SK-N-SH (cell line): ENCODE measurements at regions not wholly inside any gene's neighbourhood (a gene's known extent, or its start where the extent isn't known, plus 50 kb on each side); places are given as distances from the start of the nearest gene placed in this dataset.
"Not testable (repeated sequence)": the region's sequence is repeated elsewhere in the genome, so short reads cannot be mapped to it uniquely, and the experiment has no call there.

Experiments used
- CTCF ChIA-PET: fragments of 300-600, 350-600 bp; formaldehyde crosslinking; extraction: SDS; loops from one replicate; lab custom pipeline; 2021; lab: Yijun Ruan, JAX
- POLR2A ChIA-PET: fragments of 350-600 bp; sonication (Branson Sonifier 250); formaldehyde crosslinking; extraction: SDS; loops from one replicate; lab custom pipeline; 2020; ENCODE audit warnings: antibody characterized with exemption, inconsistent platforms; lab: Yijun Ruan, JAX
- DNase-seq: peaks from one replicate; pipeline ENCODE4 v3.0.0; 2012
- H2AFZ ChIP-seq: fragments of 200-600 bp; sonication (generic); 2 replicates; pipeline ENCODE4 v1.8.1; 2016; ENCODE audit warnings: antibody characterized with exemption, mild to moderate bottlenecking, low read depth
- H3F3A ChIP-seq: fragments of 200-600 bp; sonication (generic); replicated peaks from 2 replicates; pipeline ENCODE3; 2016; ENCODE audit warnings: antibody characterized with exemption, mild to moderate bottlenecking; ENCODE audit not compliant: insufficient read depth
- H3K27ac ChIP-seq, 2 experiments: fragments of 200-500 bp in 1 of 2; fragments of 200-600 bp in 1 of 2; sonication (Bioruptor generic) in 1 of 2; sonication (generic), shearing (Covaris generic) in 1 of 2; 2 replicates each; pipeline versions ENCODE4 v1.5.1 to v1.6.1; 2014 to 2016; ENCODE audit warnings: low read depth in 2 of 2, inconsistent platforms in 1 of 2, low read length in 1 of 2, mild to moderate bottlenecking in 1 of 2, mixed read lengths in 1 of 2
- H3K27me3 ChIP-seq: fragments of 200-600 bp; sonication (generic), shearing (Covaris generic); 2 replicates; pipeline ENCODE4 v1.6.1; 2016; ENCODE audit warnings: mixed run types; ENCODE audit not compliant: insufficient read depth
- H3K36me3 ChIP-seq, 2 experiments: fragments of 200-500 bp in 1 of 2; fragments of 200-600 bp in 1 of 2; sonication (Bioruptor generic) in 1 of 2; sonication (generic) in 1 of 2; replicated peaks in 1 of 2; 2 replicates each; pipeline versions ENCODE3 to v1.5.1; 2014 to 2016; ENCODE audit warnings: low read length in 1 of 2, mild to moderate bottlenecking in 1 of 2; ENCODE audit not compliant: insufficient read depth in 2 of 2, control insufficient read depth in 1 of 2
- H3K4me1 ChIP-seq, 2 experiments: fragments of 200-500 bp in 1 of 2; fragments of 200-600 bp in 1 of 2; sonication (Bioruptor generic) in 1 of 2; sonication (generic), shearing (Covaris generic) in 1 of 2; 2 replicates each; pipeline versions ENCODE4 v1.5.1 to v1.6.1; 2014 to 2016; ENCODE audit warnings: low read depth in 1 of 2, low read length in 1 of 2, mixed run types in 1 of 2; ENCODE audit not compliant: insufficient read depth in 2 of 2, control insufficient read depth in 1 of 2
- H3K4me2 ChIP-seq: fragments of 200-600 bp; sonication (generic), shearing (Covaris generic); 2 replicates; pipeline ENCODE4 v1.6.1; 2017; ENCODE audit warnings: mixed run types
- H3K4me3 ChIP-seq, 2 experiments: fragments of 200-500 bp in 1 of 2; fragments of 200-600 bp in 1 of 2; sonication (Bioruptor generic) in 1 of 2; sonication (generic), shearing (Covaris generic) in 1 of 2; 2 replicates each; pipeline versions ENCODE4 v1.5.1 to v1.8.1; 2014 to 2016; ENCODE audit warnings: low read depth in 2 of 2, inconsistent platforms in 1 of 2, low read length in 1 of 2, mild to moderate bottlenecking in 1 of 2, mixed read lengths in 1 of 2, moderate library complexity in 1 of 2
- H3K79me2 ChIP-seq: fragments of 200-600 bp; sonication (generic); 2 replicates; pipeline ENCODE4 v1.8.1; 2017; ENCODE audit warnings: mild to moderate bottlenecking; ENCODE audit not compliant: insufficient read depth
- H3K9ac ChIP-seq: fragments of 200-600 bp; sonication (generic); 2 replicates; pipeline ENCODE4 v1.6.1; 2017; ENCODE audit warnings: mixed run types
- H3K9me2 ChIP-seq: fragments of 200-600 bp; sonication (generic); 2 replicates; pipeline ENCODE4 v1.6.1; 2017; ENCODE audit warnings: mixed run types
- H3K9me3 ChIP-seq: fragments of 200-600 bp; sonication (generic); 2 replicates; pipeline ENCODE4 v1.6.1; 2017; ENCODE audit warnings: mixed run types, mild to moderate bottlenecking, moderate library complexity
- H4K20me1 ChIP-seq: fragments of 200-600 bp; sonication (generic); 2 replicates; pipeline ENCODE4 v1.6.1; 2017; ENCODE audit warnings: mild to moderate bottlenecking, mixed run types; ENCODE audit not compliant: insufficient read depth
- CHD2 ChIP-seq: fragments of 150-350 bp; IDR thresholded peaks from 2 replicates; pipeline ENCODE4 v1.6.1; 2018; ENCODE audit warnings: low read length; ENCODE audit not compliant: partially characterized antibody
- EZH2phosphoT487 ChIP-seq: fragments of 200-600 bp; sonication (generic); IDR thresholded peaks from 2 replicates; pipeline ENCODE4 v1.6.1; 2017; ENCODE audit warnings: low read depth, mixed run types, mild to moderate bottlenecking, antibody characterized with exemption, moderate library complexity, borderline replicate concordance
- FOXJ3 ChIP-seq: sonication (generic); formaldehyde crosslinking; IDR thresholded peaks from 2 replicates; pipeline ENCODE4 v1.5.1; 2020; ENCODE audit warnings: mild to moderate bottlenecking, missing genetic modification reagents
- FOXM1 ChIP-seq: IDR thresholded peaks from 2 replicates; pipeline ENCODE4 v1.4.0; 2012; ENCODE audit warnings: low read depth, mild to moderate bottlenecking
- POLR2AphosphoS5 ChIP-seq: IDR thresholded peaks from 2 replicates; pipeline ENCODE4 v1.6.1; 2012; ENCODE audit warnings: low read depth, low read length
- RXRA ChIP-seq: IDR thresholded peaks from 2 replicates; pipeline ENCODE4 v1.4.0; 2012; ENCODE audit warnings: low read depth, mild to moderate bottlenecking, borderline replicate concordance
- TAF1 ChIP-seq: IDR thresholded peaks from 2 replicates; pipeline ENCODE4 v1.6.1; 2012; ENCODE audit warnings: low read depth, mild to moderate bottlenecking, low read length, moderate library complexity, borderline replicate concordance
- WGBS: methylation state at CpG from one replicate; pipeline ENCODE4 v1.1.6; 2017; ENCODE audit warnings: low lambda C conversion rate; 5-methylcytosine and 5-hydroxymethylcytosine counted together
- TF ChIP-seq, protein P1 (sequence below): IDR thresholded peaks from 2 replicates; pipeline ENCODE4 v1.4.0; 2012; ENCODE audit warnings: low read depth

DNA sequence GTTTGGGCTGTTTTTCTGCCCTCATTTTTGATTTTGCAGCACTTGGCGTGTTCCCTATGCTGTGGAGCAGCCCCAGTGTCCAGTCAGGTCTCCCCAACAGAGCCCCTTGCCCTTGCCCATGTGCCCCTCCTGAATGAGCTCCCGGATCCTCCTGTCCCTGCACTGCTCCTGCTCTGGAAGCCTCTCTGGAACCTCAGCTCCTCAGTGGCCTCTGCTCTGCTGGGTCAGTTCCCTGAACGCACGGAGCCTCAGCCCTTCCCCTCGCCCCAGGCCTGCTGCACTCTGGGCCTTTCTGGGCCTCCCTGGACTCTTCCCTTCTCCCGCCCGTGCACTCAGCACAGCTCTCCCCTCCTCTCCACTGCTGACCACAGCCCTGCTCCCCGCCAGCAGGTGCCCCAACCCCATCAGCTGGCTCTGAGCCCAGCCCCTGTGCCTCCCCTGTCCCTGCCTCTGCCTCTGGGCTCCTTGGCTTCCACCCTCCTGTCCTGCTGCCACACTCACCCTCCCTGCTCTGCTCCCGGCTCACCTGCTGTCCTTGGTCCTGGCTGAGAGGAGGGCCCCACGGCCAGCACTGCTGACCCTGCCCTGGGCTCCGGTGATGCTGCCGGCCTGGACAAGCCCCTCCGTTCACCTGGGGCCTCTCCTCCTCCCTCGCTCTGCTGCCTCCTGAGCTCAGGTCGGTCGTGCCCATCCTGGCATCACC lies 220.6 kb downstream of the TMEM121 start:
- 43% methylated on average over 6 of the region's 16 CpGs for WGBS
- CTCF ChIA-PET, H4K20me1 ChIP-seq, H3K4me3 ChIP-seq, H3K4me1 ChIP-seq, H3K27ac ChIP-seq, H3F3A ChIP-seq, H3K79me2 ChIP-seq, DNase-seq, H3K4me2 ChIP-seq, H2AFZ ChIP-seq, H3K9me3 ChIP-seq, H3K9ac ChIP-seq, H3K27me3 ChIP-seq, POLR2A ChIA-PET, H3K9me2 ChIP-seq, H3K36me3 ChIP-seq: not testable (repeated sequence)

DNA sequence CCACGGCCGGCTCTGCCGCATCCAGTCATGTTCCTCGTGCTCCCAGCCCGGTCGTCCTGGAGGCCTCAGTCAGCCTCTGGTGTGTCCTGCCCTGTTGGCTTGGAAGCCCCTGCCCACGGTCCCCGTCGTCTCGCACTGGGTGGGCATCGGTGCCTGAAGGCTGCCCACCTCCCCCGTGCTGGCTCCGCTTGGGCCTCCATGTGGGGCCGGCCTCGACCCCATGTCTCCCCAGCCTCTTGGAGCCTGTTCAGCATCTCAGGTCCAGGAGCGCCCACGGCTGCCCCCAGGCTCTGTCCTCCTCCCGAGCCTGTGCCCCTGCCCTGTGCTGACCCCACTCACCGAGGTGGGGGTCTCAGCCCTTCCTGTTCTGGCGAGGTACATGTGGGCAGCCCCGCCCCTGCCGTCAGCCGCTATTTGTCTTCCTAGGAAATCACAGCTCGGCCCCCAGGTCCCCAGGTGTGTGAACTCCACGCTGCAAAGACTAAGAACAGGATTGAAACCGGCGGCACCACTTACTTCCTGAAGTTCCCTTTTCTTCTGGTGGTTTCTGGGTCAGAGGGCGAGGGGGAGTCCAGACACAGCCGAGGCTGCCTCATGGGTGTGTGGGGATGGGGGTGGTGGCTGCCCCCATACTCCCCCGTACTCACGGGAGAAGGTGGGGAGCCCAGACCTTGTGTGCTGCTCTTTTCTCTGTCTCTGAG lies 221.3 kb downstream of the TMEM121 start:
- H3K27me3 ChIP-seq, H3K9ac ChIP-seq, H3K79me2 ChIP-seq, H3K36me3 ChIP-seq, H2AFZ ChIP-seq, H3K4me3 ChIP-seq, H4K20me1 ChIP-seq, H3K27ac ChIP-seq, H3K9me3 ChIP-seq, H3K9me2 ChIP-seq, POLR2A ChIA-PET, H3K4me2 ChIP-seq, H3F3A ChIP-seq, H3K4me1 ChIP-seq: not testable (repeated sequence)
- 55% methylated on average over 26 of the region's 31 CpGs for WGBS
- peak; percentile 20 for DNase-seq
- CTCF ChIA-PET: interaction anchor here (0.8 kb wide), 1 partner anchor 25 kb away, joined by 3 read pairs; no protein-coding TSS in a partner anchor

DNA sequence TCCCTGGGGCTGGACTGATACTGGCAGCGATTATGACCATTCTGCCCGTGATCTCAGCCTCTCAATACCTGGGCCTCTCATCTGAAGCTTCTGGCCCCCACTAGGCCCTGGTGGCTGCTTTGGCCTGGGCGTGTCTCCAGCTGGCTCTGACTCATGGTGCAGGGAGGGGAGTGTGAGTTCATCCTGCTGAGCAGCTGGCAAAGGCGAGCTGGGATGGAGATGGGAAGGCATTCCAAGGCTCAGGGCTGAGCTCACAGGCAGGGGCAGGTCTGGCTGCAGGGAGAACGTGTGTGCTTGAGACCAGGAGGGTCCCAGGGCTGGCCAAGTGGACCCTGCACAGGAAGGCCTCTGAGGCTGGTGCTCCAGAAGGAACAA lies 221.8 kb downstream of the TMEM121 start:
- CTCF ChIA-PET: interaction anchor here (0.8 kb wide), 1 partner anchor 25 kb away, joined by 3 read pairs; no protein-coding TSS in a partner anchor
- POLR2A ChIA-PET: no interaction called here

DNA sequence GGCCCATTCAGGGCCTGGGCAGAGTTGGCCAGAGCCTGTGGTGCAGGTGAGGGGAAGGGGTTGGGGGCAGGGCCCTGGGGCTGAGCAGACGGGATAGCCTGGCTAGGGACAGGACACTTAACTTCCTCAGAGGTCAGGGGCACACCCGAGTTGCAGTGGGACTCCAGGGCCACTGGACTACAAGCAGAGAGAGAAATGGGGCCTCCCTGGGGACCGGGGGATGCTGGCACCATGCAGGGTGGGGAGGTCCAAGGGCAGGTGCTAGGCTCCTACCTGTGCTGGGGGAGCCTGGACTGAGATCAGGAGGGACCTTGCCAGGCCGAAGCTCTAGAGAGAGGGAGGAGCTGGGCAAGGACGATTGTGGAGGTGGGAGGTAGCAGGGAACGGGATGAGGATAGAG lies 222.3 kb downstream of the TMEM121 start:
- H3K36me3 ChIP-seq, H2AFZ ChIP-seq, H3K4me2 ChIP-seq, H3K9ac ChIP-seq, H3K9me2 ChIP-seq, H3K79me2 ChIP-seq, DNase-seq, H3K4me1 ChIP-seq, H3K27me3 ChIP-seq, H3K9me3 ChIP-seq, POLR2A ChIA-PET, H4K20me1 ChIP-seq, H3F3A ChIP-seq, H3K4me3 ChIP-seq, H3K27ac ChIP-seq: not testable (repeated sequence)
- 16% methylated on average over 6 of the region's 6 CpGs for whole genome bisulfite sequencing
- CTCF ChIA-PET: interaction anchor here (0.8 kb wide), 1 partner anchor 24 kb away, joined by 3 read pairs; no protein-coding TSS in a partner anchor

More for the DNA sequence above, 221.8 kb downstream of the TMEM121 start:
- Histone ChIP-seq H3K4me1 (peaks cover 0 to 4% of the 10 kb centered on the region in 2 experiments; a peak in 1 of 4 replicates), H3K27ac (no peak overlapping the region), H3K79me2 (no peaks in the 10 kb centered on the region), H3K9me2 (no peaks in the 10 kb centered on the region), H3K36me3 (no peaks in the 10 kb centered on the region), H4K20me1 (no peaks in the 10 kb centered on the region), H3K9ac (no peak overlapping the region), H3K4me2 (no peak overlapping the region), H3K9me3 (no peaks in the 10 kb centered on the region), H2AFZ (no peak overlapping the region), H3F3A (no peaks in the 10 kb centered on the region), H3K27me3 (no peaks in the 10 kb centered on the region), H3K4me3 (no peak overlapping the region)
- no peak for DNase-seq
- WGBS: 20% methylated on average over 5 of the region's 5 CpGs
- TF ChIP-seq TAF1 (no peak), EZH2phosphoT487 (no peak), FOXM1 (no peak), CHD2 (no peak), FOXJ3 (no peak), POLR2AphosphoS5 (no peak), RXRA (no peak)
- TF ChIP-seq, protein P1, sequence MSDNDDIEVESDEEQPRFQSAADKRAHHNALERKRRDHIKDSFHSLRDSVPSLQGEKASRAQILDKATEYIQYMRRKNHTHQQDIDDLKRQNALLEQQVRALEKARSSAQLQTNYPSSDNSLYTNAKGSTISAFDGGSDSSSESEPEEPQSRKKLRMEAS: no peak

DNA sequence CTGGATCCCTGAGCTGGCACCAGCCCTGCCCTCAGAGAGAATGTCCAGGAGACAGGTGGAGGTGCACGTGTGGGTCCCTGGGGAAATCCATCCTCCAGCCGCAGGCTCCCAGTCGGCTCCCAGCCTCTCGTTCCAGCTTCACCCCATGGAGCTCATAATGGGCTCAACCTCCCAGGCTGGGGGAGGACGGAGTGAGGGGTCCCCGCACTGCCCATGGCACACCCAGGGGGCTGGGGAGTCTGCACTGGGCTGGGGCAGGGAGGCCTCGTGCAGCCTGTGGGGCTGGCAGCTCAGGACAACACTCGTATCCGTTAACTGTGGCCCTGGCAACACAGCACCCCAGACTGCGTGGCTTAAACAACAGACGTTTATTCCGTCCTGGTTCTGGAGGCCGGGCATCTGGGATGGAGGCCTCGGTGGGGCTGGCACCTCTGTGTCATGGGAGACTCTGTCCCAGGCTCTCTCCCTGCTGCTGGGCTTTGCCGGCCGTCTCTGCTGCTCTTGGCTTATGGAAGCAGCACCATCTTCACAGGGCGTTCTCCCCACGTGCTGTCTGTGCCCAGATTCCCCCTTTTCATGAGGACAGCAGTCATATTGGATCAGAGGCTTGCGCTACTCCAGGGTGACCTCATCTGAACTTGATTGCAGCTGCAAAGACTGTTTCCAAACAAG lies 223.6 kb downstream of the TMEM121 start:
- H3K4me2 ChIP-seq, H3K27me3 ChIP-seq, H3K27ac ChIP-seq, H3K9me2 ChIP-seq, H3K4me3 ChIP-seq, H3K9me3 ChIP-seq, H2AFZ ChIP-seq, H3K9ac ChIP-seq, H3K79me2 ChIP-seq, DNase-seq, CTCF ChIA-PET, H3K4me1 ChIP-seq, H4K20me1 ChIP-seq, H3F3A ChIP-seq, POLR2A ChIA-PET, H3K36me3 ChIP-seq: not testable (repeated sequence)
- WGBS: 5% methylated on average over 3 of the region's 19 CpGs
